PC-9 (cell line): ENCODE measurements at regions not wholly inside any gene's neighbourhood (a gene's known extent, or its start where the extent isn't known, plus 50 kb on each side); places are given as distances from the start of the nearest gene placed in this dataset.
A peak's percentile ranks its signal among the peaks of the same experiment; 100 is the strongest.

Experiments
- BruUV-seq: library from RNA; stranded (reverse); fragments of 400-500 nt; replicated peaks from 2 replicates; lab custom pipeline; 2021; lab: Mats Ljungman, UMichigan
- CTCF ChIA-PET: fragments of 300-600 bp; sonication (Branson Sonifier 250); formaldehyde crosslinking; loops from one replicate; lab custom pipeline; 2022; ENCODE audit warnings: antibody characterized with exemption; lab: Charles Lee
- POLR2A ChIA-PET: fragments of 300-600 bp; sonication (Branson Sonifier 250); formaldehyde crosslinking; loops from one replicate; lab custom pipeline; 2022; ENCODE audit warnings: antibody characterized with exemption; ENCODE audit not compliant: unreplicated experiment; lab: Charles Lee
- DNase-seq, 2 experiments: peaks; one replicate each; pipeline versions ENCODE4 v3.0.0 to v3.0.0-alpha.2; 2015 to 2022; ENCODE audit warnings: mixed read lengths in 1 of 2
- H2AFZ ChIP-seq: fragments of 200-600 bp; sonication (generic); 2 replicates; pipeline ENCODE4 v1.8.1; 2017; ENCODE audit warnings: antibody characterized with exemption
- H3F3A ChIP-seq: fragments of 200-600 bp; sonication (generic); 2 replicates; pipeline ENCODE4 v1.8.1; 2017; ENCODE audit warnings: antibody characterized with exemption, mild to moderate bottlenecking, low read depth; ENCODE audit not compliant: insufficient read depth
- H3K27ac ChIP-seq: fragments of 200-600 bp; sonication (generic); 2 replicates; pipeline ENCODE4 v1.6.1; 2016; ENCODE audit warnings: mixed run types
- H3K27me3 ChIP-seq: fragments of 200-600 bp; sonication (generic); 2 replicates; pipeline ENCODE4 v1.6.1; 2016; ENCODE audit warnings: low read depth, mixed run types; ENCODE audit not compliant: insufficient read depth
- H3K36me3 ChIP-seq: fragments of 200-600 bp; sonication (generic); 2 replicates; pipeline ENCODE4 v1.6.1; 2016; ENCODE audit warnings: low read depth, mixed run types
- H3K4me1 ChIP-seq: fragments of 200-600 bp; sonication (generic); replicated peaks from 2 replicates; pipeline ENCODE4 v1.6.1; 2016; ENCODE audit warnings: mixed run types; ENCODE audit not compliant: insufficient read depth
- H3K4me2 ChIP-seq: fragments of 200-600 bp; sonication (generic); 2 replicates; pipeline ENCODE4 v1.6.1; 2017; ENCODE audit warnings: mixed run types
- H3K4me3 ChIP-seq: fragments of 200-600 bp; sonication (generic); 2 replicates; pipeline ENCODE4 v1.6.1; 2016; ENCODE audit warnings: mixed run types
- H3K79me2 ChIP-seq: fragments of 200-600 bp; sonication (generic); 2 replicates; pipeline ENCODE4 v1.6.1; 2017; ENCODE audit warnings: low read depth, mixed run types
- H3K9me2 ChIP-seq: fragments of 200-600 bp; sonication (generic); 2 replicates; pipeline ENCODE4 v1.8.1; 2017; ENCODE audit warnings: mild to moderate bottlenecking; ENCODE audit not compliant: insufficient read depth
- H3K9me3 ChIP-seq: fragments of 200-600 bp; sonication (generic); 2 replicates; pipeline ENCODE4 v1.8.1; 2016; ENCODE audit warnings: low read depth; ENCODE audit not compliant: insufficient read depth
- H4K20me1 ChIP-seq: fragments of 200-600 bp; sonication (generic); 2 replicates; pipeline ENCODE4 v1.8.1; 2017; ENCODE audit not compliant: insufficient read depth
- EZH2 ChIP-seq: fragments of 200-600 bp; sonication (generic); IDR thresholded peaks from 2 replicates; pipeline ENCODE4 v1.8.0; 2017; ENCODE audit warnings: antibody characterized with exemption, low read depth
- intact Hi-C: fragments of 100-400 bp; cut with micrococcal nuclease; formaldehyde crosslinking; loops from one replicate; pipeline ENCODE4 v1.10.0; 2022; ENCODE audit not compliant: unreplicated experiment
- TF ChIP-seq, protein P1 (sequence below): fragments of 200-600 bp; sonication (generic); conservative IDR thresholded peaks from 2 replicates; pipeline ENCODE4 v1.6.1; 2017; ENCODE audit warnings: mixed run types, antibody characterized with exemption, mild to moderate bottlenecking, moderate library complexity

DNA sequence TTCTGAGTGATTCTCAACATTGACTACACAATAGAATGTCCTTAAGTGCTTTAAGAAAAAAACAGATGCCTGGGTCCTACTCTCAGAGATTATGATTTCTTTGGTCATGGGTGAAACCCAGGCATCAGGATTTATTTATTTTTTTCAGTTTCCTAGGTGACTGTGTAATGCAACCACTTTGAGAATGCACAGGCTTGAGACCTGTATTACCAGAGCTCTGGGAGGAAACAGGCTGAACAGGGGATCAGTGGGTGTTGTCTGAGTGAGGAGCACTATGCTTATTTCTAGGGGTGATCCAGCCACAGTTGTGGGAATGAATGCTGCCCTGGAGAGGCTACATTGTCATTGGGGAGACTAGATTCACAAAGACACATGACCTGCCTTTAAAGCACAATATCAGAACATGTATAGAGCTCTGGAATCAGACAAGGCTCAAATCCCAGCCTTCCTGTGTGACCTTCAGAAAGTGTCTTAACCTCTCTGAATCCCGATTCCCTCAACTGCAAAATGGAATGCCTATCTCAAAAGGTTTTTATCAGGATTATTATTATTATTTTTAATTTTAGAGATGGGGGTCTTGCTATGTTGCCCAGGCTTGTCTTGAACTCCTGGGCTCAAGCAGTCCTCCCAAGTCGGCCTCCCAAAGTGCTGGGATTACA is 61.6 kb upstream of the PRPS1 start:
- peak in 1 of 2 experiments; percentile 56 for DNase-seq
- Histone ChIP-seq H4K20me1 (no peaks in the 10 kb centered on the region), H3K4me2 (no peak overlapping the region), H3K4me3 (no peak overlapping the region), H3K9me3 (no peaks in the 10 kb centered on the region; the same call in 1 of the 2 replicates), H2AFZ (no peak overlapping the region), H3K27me3 (no peaks in the 10 kb centered on the region), H3K9me2 (no peaks in the 10 kb centered on the region), H3K27ac (no peak overlapping the region), H3K36me3 (no peaks in the 10 kb centered on the region), H3F3A (peaks cover 10% of the 10 kb centered on the region; the same call in 1 of the 2 replicates), H3K4me1 (peaks cover 28% of the 10 kb centered on the region), H3K79me2 (no peaks in the 10 kb centered on the region)
- ChIA-PET POLR2A (interaction anchor here (0.6 kb wide), 1 partner anchor 88 kb away, joined by 3 read pairs; no protein-coding TSS in a partner anchor), CTCF (no interaction called here)
- intact Hi-C loops = no loop called here
- TF ChIP-seq, protein P1, sequence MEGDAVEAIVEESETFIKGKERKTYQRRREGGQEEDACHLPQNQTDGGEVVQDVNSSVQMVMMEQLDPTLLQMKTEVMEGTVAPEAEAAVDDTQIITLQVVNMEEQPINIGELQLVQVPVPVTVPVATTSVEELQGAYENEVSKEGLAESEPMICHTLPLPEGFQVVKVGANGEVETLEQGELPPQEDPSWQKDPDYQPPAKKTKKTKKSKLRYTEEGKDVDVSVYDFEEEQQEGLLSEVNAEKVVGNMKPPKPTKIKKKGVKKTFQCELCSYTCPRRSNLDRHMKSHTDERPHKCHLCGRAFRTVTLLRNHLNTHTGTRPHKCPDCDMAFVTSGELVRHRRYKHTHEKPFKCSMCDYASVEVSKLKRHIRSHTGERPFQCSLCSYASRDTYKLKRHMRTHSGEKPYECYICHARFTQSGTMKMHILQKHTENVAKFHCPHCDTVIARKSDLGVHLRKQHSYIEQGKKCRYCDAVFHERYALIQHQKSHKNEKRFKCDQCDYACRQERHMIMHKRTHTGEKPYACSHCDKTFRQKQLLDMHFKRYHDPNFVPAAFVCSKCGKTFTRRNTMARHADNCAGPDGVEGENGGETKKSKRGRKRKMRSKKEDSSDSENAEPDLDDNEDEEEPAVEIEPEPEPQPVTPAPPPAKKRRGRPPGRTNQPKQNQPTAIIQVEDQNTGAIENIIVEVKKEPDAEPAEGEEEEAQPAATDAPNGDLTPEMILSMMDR = no peak
- TF ChIP-seq EZH2 = no peak
- no TSS peak for BruUV-seq

DNA sequence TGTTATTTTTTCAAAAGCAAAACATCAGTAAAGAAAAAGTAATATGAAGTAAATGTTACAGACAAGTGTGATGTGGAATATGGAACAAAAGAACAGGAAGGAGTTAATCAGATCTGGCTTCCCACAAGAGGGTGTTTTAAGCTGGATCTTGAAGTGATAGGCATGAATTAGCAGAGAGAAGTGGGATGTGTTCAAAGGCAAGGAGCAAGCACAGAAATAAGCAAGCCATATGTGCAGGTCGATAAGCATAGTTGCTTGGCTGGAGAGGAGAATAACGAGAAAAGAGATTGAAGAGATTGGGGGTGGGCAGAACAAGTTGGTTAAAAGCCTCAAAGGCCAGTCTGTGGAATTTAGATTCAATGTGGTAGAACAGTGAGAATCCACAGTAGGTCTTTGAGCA is 60.9 kb upstream of the PRPS1 start:
- Histone ChIP-seq H3K4me1 (peaks cover 29% of the 10 kb centered on the region), H3K27me3 (no peaks in the 10 kb centered on the region), H2AFZ (no peak overlapping the region), H3K4me3 (no peak overlapping the region), H3K9me3 (peaks cover 6% of the 10 kb centered on the region), H3K4me2 (no peak overlapping the region), H3K9me2 (no peaks in the 10 kb centered on the region), H3K27ac (no peak overlapping the region), H3K79me2 (no peaks in the 10 kb centered on the region), H3F3A (peaks cover 12% of the 10 kb centered on the region), H4K20me1 (no peaks in the 10 kb centered on the region), H3K36me3 (no peaks in the 10 kb centered on the region)
- ChIA-PET POLR2A (no interaction called here), CTCF (no interaction called here)
- TF ChIP-seq EZH2 = no peak
- TF ChIP-seq, protein P1 = no peak
- BruUV-seq = no TSS peak
- no peak for DNase-seq
- intact Hi-C loops = no loop called here

DNA sequence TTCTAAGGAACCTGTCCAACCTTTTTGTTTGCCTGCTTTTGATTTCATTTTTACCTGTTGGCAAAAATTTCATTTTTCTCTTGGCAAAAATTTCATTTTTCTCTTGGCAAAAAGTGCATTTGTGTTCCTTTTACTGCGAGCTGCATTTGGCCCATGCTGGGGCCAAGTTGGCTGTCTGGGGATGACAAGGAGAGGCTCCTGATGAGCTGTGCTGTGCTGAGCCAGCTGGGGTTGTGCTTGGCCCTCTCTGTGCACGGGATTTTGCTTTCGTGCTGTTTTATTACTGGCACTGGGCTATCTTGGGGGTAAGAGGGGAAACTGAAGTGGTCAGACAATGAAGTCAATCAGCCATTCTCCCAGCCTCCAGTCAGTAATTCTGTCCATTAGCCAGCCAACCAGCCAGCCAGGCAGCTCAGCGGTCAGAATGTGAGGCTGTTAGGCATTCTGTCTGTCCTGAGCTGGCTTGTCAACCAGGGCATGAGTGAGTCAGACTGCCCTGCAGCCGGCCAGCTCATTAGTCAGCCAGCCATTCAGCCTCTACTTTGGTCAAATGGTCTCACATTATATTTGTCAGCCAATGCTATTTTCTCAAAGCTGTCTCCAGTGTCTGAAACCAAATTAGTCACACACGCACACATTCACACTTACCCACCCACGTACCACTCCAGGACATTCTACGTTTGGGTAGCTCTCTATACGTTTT is 56.9 kb upstream of the PRPS1 start:
- H3K9me3 ChIP-seq = peaks cover 6% of the 10 kb centered on the region
- peak overlapping the region; percentile 79 for H3K27ac ChIP-seq
- peak; percentile 65 to 91 for DNase-seq
- no peaks in the 10 kb centered on the region for H3K9me2 ChIP-seq
- intact Hi-C loops = loop anchor here (5.0 kb wide), 1 partner anchor 56 kb away; the partner anchor contains the start of gene PRPS1
- no peak for TF ChIP-seq EZH2
- TF ChIP-seq, protein P1 = no peak
- H3K4me1 ChIP-seq = peaks cover 45% of the 10 kb centered on the region
- no peaks in the 10 kb centered on the region for H4K20me1 ChIP-seq
- CTCF ChIA-PET = interaction anchor here (0.7 to 1.0 kb wide), 3 partner anchors 9 to 59 kb away, joined by 3 to 4 read pairs (median 3); partner anchors contain the start of gene PRPS1
- H3K27me3 ChIP-seq = no peaks in the 10 kb centered on the region
- POLR2A ChIA-PET = interaction anchor here (0.6 kb wide), 1 partner anchor 464 kb away, joined by 4 read pairs; no protein-coding TSS in a partner anchor
- H3K79me2 ChIP-seq = no peaks in the 10 kb centered on the region
- H3K4me3 ChIP-seq = no peak overlapping the region
- no TSS peak for BruUV-seq
- peak overlapping the region; percentile 59 for H3K4me2 ChIP-seq
- H3F3A ChIP-seq = peaks cover 39% of the 10 kb centered on the region
- H3K36me3 ChIP-seq = no peaks in the 10 kb centered on the region
- no peak overlapping the region for H2AFZ ChIP-seq
